SK-N-SH treated with all-trans-retinoic acid at 6 μM for 48 hours (cell line): ENCODE measurements at regions not wholly inside any gene's neighbourhood (a gene's known extent, or its start where the extent isn't known, plus 50 kb on each side); places are given as distances from the start of the nearest gene placed in this dataset.

ENCODE experiments used
- ATAC-seq: fragments of 200-7000 bp; cut with Tn5 transposase; 3 replicates; pipeline ENCODE4 v1.9.1; 2020; ENCODE audit warnings: mild to moderate bottlenecking, moderate library complexity
- ARNTL ChIP-seq: fragments of 450-650 bp; formaldehyde crosslinking; IDR thresholded peaks from 2 replicates; pipeline ENCODE4 v1.5.0; 2020; ENCODE audit warnings: low read depth, mild to moderate bottlenecking, moderate library complexity, borderline replicate concordance
- BACH2 ChIP-seq: fragments of 250-450 bp; sonication (Bioruptor Pico); IDR thresholded peaks from 2 replicates; pipeline ENCODE4 v1.9.0; 2021; ENCODE audit warnings: mild to moderate bottlenecking, borderline replicate concordance
- CREB5 ChIP-seq: fragments of 250-450 bp; sonication (Bioruptor Pico); IDR thresholded peaks from 2 replicates; pipeline ENCODE4 v1.5.1; 2020; ENCODE audit warnings: low read depth, mild to moderate bottlenecking, moderate library complexity
- CSDC2 ChIP-seq: fragments of 250-450 bp; sonication (Bioruptor Pico); IDR thresholded peaks from 2 replicates; pipeline ENCODE4 v1.5.0; 2020; ENCODE audit warnings: mild to moderate bottlenecking, moderate library complexity
- CSRNP3 ChIP-seq: fragments of 250-450 bp; sonication (Bioruptor Pico); IDR thresholded peaks from 2 replicates; pipeline ENCODE4 v1.5.1; 2021; ENCODE audit warnings: mild to moderate bottlenecking, moderate library complexity
- ESRRG ChIP-seq: fragments of 250-450 bp; sonication (Bioruptor Pico); IDR thresholded peaks from 2 replicates; pipeline ENCODE4 v1.6.1; 2021; ENCODE audit warnings: mild to moderate bottlenecking
- GLIS3 ChIP-seq: fragments of 250-450 bp; sonication (Bioruptor Pico); IDR thresholded peaks from 2 replicates; pipeline ENCODE4 v1.5.0; 2020; ENCODE audit warnings: mild to moderate bottlenecking, moderate library complexity
- ISL1 ChIP-seq: fragments of 250-450 bp; sonication (Bioruptor Pico); IDR thresholded peaks from 2 replicates; pipeline ENCODE4 v2.1.2; 2022; ENCODE audit warnings: mild to moderate bottlenecking, moderate library complexity
- OSR1 ChIP-seq: fragments of 250-450 bp; sonication (Bioruptor Pico); IDR thresholded peaks from 2 replicates; pipeline ENCODE4 v1.8.0; 2022; ENCODE audit warnings: moderate library complexity, mild to moderate bottlenecking, inconsistent platforms
- PATZ1 ChIP-seq: fragments of 250-450 bp; sonication (Bioruptor Pico); IDR thresholded peaks from 2 replicates; pipeline ENCODE4 v1.8.0; 2020; ENCODE audit warnings: mild to moderate bottlenecking, moderate library complexity, borderline replicate concordance
- RARB ChIP-seq: fragments of 250-450 bp; sonication (Bioruptor Pico); IDR thresholded peaks from 2 replicates; pipeline ENCODE4 v1.8.0; 2021; ENCODE audit warnings: mild to moderate bottlenecking, moderate library complexity
- SNAI2 ChIP-seq: fragments of 250-450 bp; sonication (Bioruptor Pico); IDR thresholded peaks from 2 replicates; pipeline ENCODE4 v1.5.0; 2020; ENCODE audit warnings: mild to moderate bottlenecking, moderate library complexity
- TCF4 ChIP-seq: fragments of 250-450 bp; sonication (Bioruptor Pico); IDR thresholded peaks from 2 replicates; pipeline ENCODE4 v1.8.0; 2021; ENCODE audit warnings: mild to moderate bottlenecking, moderate library complexity, borderline replicate concordance
- ZC3H10 ChIP-seq: fragments of 250-450 bp; sonication (Bioruptor Pico); IDR thresholded peaks from 2 replicates; pipeline ENCODE4 v1.5.1; 2021; ENCODE audit warnings: mild to moderate bottlenecking, moderate library complexity
- ZFP3 ChIP-seq: fragments of 250-450 bp; sonication (Bioruptor Pico); IDR thresholded peaks from 2 replicates; pipeline ENCODE4 v1.5.0; 2020; ENCODE audit warnings: mild to moderate bottlenecking, moderate library complexity
- ZFP30 ChIP-seq: fragments of 450-650 bp; formaldehyde crosslinking; IDR thresholded peaks from 2 replicates; pipeline ENCODE4 v1.5.0; 2022; ENCODE audit warnings: mild to moderate bottlenecking, moderate library complexity
- ZNF565 ChIP-seq: fragments of 450-650 bp; formaldehyde crosslinking; conservative IDR thresholded peaks from 2 replicates; pipeline ENCODE4 v1.5.0; 2020; ENCODE audit warnings: low read depth, mild to moderate bottlenecking, moderate library complexity
- ZNF70 ChIP-seq: fragments of 450-650 bp; formaldehyde crosslinking; IDR thresholded peaks from 2 replicates; pipeline ENCODE4 v1.5.0; 2020; ENCODE audit warnings: mild to moderate bottlenecking, moderate library complexity
- ZNF8 ChIP-seq: fragments of 450-650 bp; formaldehyde crosslinking; IDR thresholded peaks from 2 replicates; pipeline ENCODE4 v1.5.0; 2020; ENCODE audit warnings: mild to moderate bottlenecking, moderate library complexity
- TF ChIP-seq, protein P1 (sequence below): fragments of 250-450 bp; sonication (Bioruptor Pico); IDR thresholded peaks from 2 replicates; pipeline ENCODE4 v1.8.0; 2021; ENCODE audit warnings: low read depth, mild to moderate bottlenecking, moderate library complexity, borderline replicate concordance
- TF ChIP-seq, protein P2 (sequence below): fragments of 250-450 bp; sonication (Bioruptor Pico); IDR thresholded peaks from 2 replicates; pipeline ENCODE4 v1.5.0; 2020; ENCODE audit warnings: mild to moderate bottlenecking, moderate library complexity

DNA sequence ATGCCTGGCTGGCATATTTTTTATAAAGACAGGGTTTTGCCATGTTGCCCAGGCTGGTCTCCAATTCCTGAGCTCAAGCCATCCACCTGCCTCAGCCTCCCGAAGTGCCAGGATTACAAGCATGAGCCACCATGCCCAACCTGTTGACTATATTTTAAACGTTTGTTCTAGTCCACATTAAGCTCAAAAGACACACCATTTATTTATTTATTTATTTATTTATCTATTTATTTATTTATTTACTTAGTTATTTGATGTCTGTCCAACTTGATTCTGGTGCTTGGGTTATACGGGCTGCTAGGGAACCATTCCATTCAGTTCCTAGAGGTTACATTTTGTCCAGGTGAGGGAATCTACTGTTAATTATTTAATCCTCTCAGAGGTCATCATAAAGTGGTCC lies 98.1 kb upstream of the ADGRL4 start (continued):
- TF ChIP-seq PATZ1 (CRISPR knock-in tag) (no peak), CREB5 (CRISPR knock-in tag) (no peak)

DNA sequence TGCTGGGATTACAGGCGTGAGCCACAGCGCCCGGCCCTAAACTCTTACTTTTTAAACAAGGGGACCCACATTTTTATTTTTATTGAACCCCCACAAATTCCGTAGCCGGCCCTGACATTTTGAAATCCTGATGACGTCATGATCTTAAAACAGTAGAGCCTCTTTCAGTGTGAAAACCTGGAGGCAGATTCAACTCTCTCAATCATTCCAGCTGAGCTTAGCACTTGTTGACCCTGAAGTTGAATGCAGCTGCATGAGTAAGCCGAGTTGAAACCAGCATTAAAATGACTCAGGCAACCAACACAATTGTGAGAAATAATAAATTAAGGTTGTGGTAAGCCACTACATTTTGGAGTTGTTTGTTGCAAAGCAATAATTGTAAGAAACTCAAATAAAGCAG lies 93.9 kb upstream of the ADGRL4 start:
- TF ChIP-seq ISL1 (no peak), ZFP30 (no peak), SNAI2 (CRISPR knock-in tag) (no peak), ARNTL (no peak), ZNF565 (CRISPR knock-in tag) (no peak), TCF4 (CRISPR knock-in tag) (no peak), CREB5 (CRISPR knock-in tag) (no peak), ZFP3 (CRISPR knock-in tag) (no peak), ZNF70 (CRISPR knock-in tag) (no peak), ESRRG (CRISPR knock-in tag) (no peak), GLIS3 (no peak), ZNF8 (CRISPR knock-in tag) (no peak), PATZ1 (CRISPR knock-in tag) (no peak), CSDC2 (CRISPR knock-in tag) (no peak), CSRNP3 (CRISPR knock-in tag) (no peak), BACH2 (CRISPR knock-in tag) (no peak)
- TF ChIP-seq, protein P1, sequence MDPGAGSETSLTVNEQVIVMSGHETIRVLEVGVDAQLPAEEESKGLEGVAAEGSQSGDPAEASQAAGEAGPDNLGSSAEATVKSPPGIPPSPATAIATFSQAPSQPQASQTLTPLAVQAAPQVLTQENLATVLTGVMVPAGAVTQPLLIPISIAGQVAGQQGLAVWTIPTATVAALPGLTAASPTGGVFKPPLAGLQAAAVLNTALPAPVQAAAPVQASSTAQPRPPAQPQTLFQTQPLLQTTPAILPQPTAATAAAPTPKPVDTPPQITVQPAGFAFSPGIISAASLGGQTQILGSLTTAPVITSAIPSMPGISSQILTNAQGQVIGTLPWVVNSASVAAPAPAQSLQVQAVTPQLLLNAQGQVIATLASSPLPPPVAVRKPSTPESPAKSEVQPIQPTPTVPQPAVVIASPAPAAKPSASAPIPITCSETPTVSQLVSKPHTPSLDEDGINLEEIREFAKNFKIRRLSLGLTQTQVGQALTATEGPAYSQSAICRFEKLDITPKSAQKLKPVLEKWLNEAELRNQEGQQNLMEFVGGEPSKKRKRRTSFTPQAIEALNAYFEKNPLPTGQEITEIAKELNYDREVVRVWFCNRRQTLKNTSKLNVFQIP (CRISPR knock-in tag): no peak
- TF ChIP-seq, protein P2, sequence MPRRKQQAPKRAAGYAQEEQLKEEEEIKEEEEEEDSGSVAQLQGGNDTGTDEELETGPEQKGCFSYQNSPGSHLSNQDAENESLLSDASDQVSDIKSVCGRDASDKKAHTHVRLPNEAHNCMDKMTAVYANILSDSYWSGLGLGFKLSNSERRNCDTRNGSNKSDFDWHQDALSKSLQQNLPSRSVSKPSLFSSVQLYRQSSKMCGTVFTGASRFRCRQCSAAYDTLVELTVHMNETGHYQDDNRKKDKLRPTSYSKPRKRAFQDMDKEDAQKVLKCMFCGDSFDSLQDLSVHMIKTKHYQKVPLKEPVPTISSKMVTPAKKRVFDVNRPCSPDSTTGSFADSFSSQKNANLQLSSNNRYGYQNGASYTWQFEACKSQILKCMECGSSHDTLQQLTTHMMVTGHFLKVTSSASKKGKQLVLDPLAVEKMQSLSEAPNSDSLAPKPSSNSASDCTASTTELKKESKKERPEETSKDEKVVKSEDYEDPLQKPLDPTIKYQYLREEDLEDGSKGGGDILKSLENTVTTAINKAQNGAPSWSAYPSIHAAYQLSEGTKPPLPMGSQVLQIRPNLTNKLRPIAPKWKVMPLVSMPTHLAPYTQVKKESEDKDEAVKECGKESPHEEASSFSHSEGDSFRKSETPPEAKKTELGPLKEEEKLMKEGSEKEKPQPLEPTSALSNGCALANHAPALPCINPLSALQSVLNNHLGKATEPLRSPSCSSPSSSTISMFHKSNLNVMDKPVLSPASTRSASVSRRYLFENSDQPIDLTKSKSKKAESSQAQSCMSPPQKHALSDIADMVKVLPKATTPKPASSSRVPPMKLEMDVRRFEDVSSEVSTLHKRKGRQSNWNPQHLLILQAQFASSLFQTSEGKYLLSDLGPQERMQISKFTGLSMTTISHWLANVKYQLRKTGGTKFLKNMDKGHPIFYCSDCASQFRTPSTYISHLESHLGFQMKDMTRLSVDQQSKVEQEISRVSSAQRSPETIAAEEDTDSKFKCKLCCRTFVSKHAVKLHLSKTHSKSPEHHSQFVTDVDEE (CRISPR knock-in tag): no peak
- ATAC-seq: no peak

- ATAC-seq: no peak
- TF ChIP-seq ESRRG (CRISPR knock-in tag) (no peak), ZNF70 (CRISPR knock-in tag) (no peak), ISL1 (no peak), OSR1 (CRISPR knock-in tag) (no peak), BACH2 (CRISPR knock-in tag) (no peak), CSDC2 (CRISPR knock-in tag) (no peak), GLIS3 (no peak), ZC3H10 (CRISPR knock-in tag) (no peak), RARB (CRISPR knock-in tag) (no peak), ARNTL (no peak), CREB5 (CRISPR knock-in tag) (no peak), SNAI2 (CRISPR knock-in tag) (no peak)
- TF ChIP-seq, protein P1 (CRISPR knock-in tag): no peak
Observed at GRCh38 chr1:79090985-79091384, 84.5 kb upstream of the ADGRL4 start.
